Endothelial cell of umbilical vein (primary cell): ENCODE measurements at regions not wholly inside any gene's neighbourhood (a gene's known extent, or its start where the extent isn't known, plus 50 kb on each side); places are given as distances from the start of the nearest gene placed in this dataset.

Source experiments
- CTCF ChIP-seq, 2 donors: IDR thresholded peaks; 1 replicate in 1 of 2; 2 replicates in 1 of 2; pipeline ENCODE4 v1.5.1; 2011; ENCODE audit warnings: low read length in 2 of 2, mild to moderate bottlenecking in 2 of 2, moderate library complexity in 2 of 2, control low read depth in 1 of 2, inconsistent platforms in 1 of 2, low read depth in 1 of 2; ENCODE audit not compliant: insufficient read depth in 1 of 2; ENCODE audit errors: extremely low read depth in 1 of 2
- POLR2A ChIP-seq: IDR thresholded peaks from 2 replicates; pipeline ENCODE4 v1.6.1; 2012; ENCODE audit warnings: low read depth, mild to moderate bottlenecking, control low read depth, low read length
- POLR2AphosphoS5 ChIP-seq: IDR thresholded peaks from 2 replicates; pipeline ENCODE4 v1.6.1; 2012; ENCODE audit warnings: low read depth, mild to moderate bottlenecking, control low read depth, low read length, moderate library complexity; ENCODE audit not compliant: insufficient read depth

- no peak for TF ChIP-seq CTCF (IDR thresholded peaks at IDR 0.05; ENCODE audit: extremely low read depth in 1 of 2, insufficient read depth in 1 of 2, low read depth in 1 of 2, low read length in 2 of 2)
- no peak for TF ChIP-seq POLR2AphosphoS5
- TF ChIP-seq POLR2A, result no peak
Observed at GRCh38 chr1:55464550-55464949, 249.4 kb upstream of the USP24 start.
